H1 (cell line): ENCODE measurements at regions not wholly inside any gene's neighbourhood (a gene's known extent, or its start where the extent isn't known, plus 50 kb on each side); places are given as distances from the start of the nearest gene placed in this dataset.

Experiments used
- CTCF ChIA-PET: fragments of 300-600 bp; sonication (Branson Sonifier 250); formaldehyde crosslinking; loops from one replicate; lab custom pipeline; 2021; ENCODE audit not compliant: partially characterized antibody; lab: Charles Lee
- POLR2A ChIA-PET: fragments of 300-600 bp; sonication (Branson Sonifier 250); formaldehyde crosslinking; loops from one replicate; lab custom pipeline; 2021; ENCODE audit warnings: inconsistent platforms; ENCODE audit not compliant: partially characterized antibody; lab: Charles Lee
- DNase-seq, 2 experiments: peaks; one replicate each; pipeline versions ENCODE4 v3.0.0 to v3.0.0-alpha.2; 2010 to 2022; ENCODE audit warnings: low spot score in 2 of 2, low read depth in 1 of 2, mixed read lengths in 1 of 2
- FAIRE-seq: peaks from 2 replicates; lab custom pipeline; 2011; peaks lifted over from hg19 to GRCh38; lab: Jason Lieb, UNC
- H2AFZ ChIP-seq: 2 replicates; pipeline ENCODE4 v1.8.1; 2012; ENCODE audit warnings: low read length, inconsistent platforms
- H2AK5ac ChIP-seq: 2 replicates; pipeline ENCODE4 v1.6.1; 2013; ENCODE audit warnings: low read depth, low read length
- H2BK120ac ChIP-seq: replicated peaks from 2 replicates; pipeline ENCODE3; 2013; ENCODE audit warnings: low read depth, low read length, inconsistent platforms
- H2BK12ac ChIP-seq: 2 replicates; pipeline ENCODE4 v1.6.1; 2013; ENCODE audit warnings: low read depth, low read length
- H2BK15ac ChIP-seq: 2 replicates; pipeline ENCODE4 v1.6.1; 2013; ENCODE audit warnings: low read length
- H2BK20ac ChIP-seq: 2 replicates; pipeline ENCODE4 v1.6.1; 2013; ENCODE audit warnings: low read length
- H2BK5ac ChIP-seq: 2 replicates; pipeline ENCODE4 v1.6.1; 2013; ENCODE audit warnings: low read depth, low read length
- H3K14ac ChIP-seq: 2 replicates; pipeline ENCODE4 v1.6.1; 2013; ENCODE audit warnings: inconsistent platforms; ENCODE audit not compliant: insufficient read length
- H3K18ac ChIP-seq: 2 replicates; pipeline ENCODE4 v1.6.1; 2013; ENCODE audit warnings: low read length; ENCODE audit errors: extremely low read depth
- H3K23ac ChIP-seq: 2 replicates; pipeline ENCODE4 v1.6.1; 2013; ENCODE audit warnings: inconsistent platforms; ENCODE audit not compliant: insufficient read length
- H3K23me2 ChIP-seq: 2 replicates; pipeline ENCODE4 v1.6.1; 2013; ENCODE audit warnings: low read depth, low read length
- H3K27ac ChIP-seq: 2 replicates; pipeline ENCODE4 v1.6.1; 2011; ENCODE audit warnings: low read depth, low read length, inconsistent platforms
- H3K27me3 ChIP-seq, 4 experiments: replicated peaks in 1 of 4; 1 replicate in 1 of 4; 2 replicates in 3 of 4; pipeline versions ENCODE4 v1.6.1 to v1.8.1; 2011 to 2013; ENCODE audit warnings: low read length in 3 of 4, mild to moderate bottlenecking in 3 of 4, inconsistent platforms in 2 of 4, mixed read lengths in 2 of 4, moderate library complexity in 1 of 4; ENCODE audit not compliant: control insufficient read depth in 3 of 4, insufficient read depth in 3 of 4; ENCODE audit errors: extremely low read depth in 1 of 4
- H3K36me3 ChIP-seq, 4 experiments: 2 replicates each; pipeline versions ENCODE4 v1.6.1 to v1.8.1; 2011 to 2013; ENCODE audit warnings: mild to moderate bottlenecking in 4 of 4, low read length in 3 of 4, moderate library complexity in 2 of 4, control low read depth in 1 of 4, inconsistent platforms in 1 of 4; ENCODE audit not compliant: insufficient read depth in 4 of 4, control insufficient read depth in 2 of 4
- H3K4ac ChIP-seq: replicated peaks from 2 replicates; pipeline ENCODE3; 2013; ENCODE audit warnings: low read length, low read depth, mixed read lengths, inconsistent platforms; ENCODE audit not compliant: insufficient read length
- H3K4me1 ChIP-seq, 4 experiments: replicated peaks in 1 of 4; 1 replicate in 1 of 4; 2 replicates in 3 of 4; pipeline versions ENCODE4 v1.6.1 to v1.8.1; 2011 to 2013; ENCODE audit warnings: low read length in 3 of 4, inconsistent platforms in 2 of 4, mixed read lengths in 1 of 4; ENCODE audit not compliant: insufficient read depth in 4 of 4, control insufficient read depth in 3 of 4
- H3K4me2 ChIP-seq, 2 experiments: 2 replicates each; pipeline versions ENCODE4 v1.6.1 to v1.8.1; 2011 to 2013; ENCODE audit warnings: low read depth in 2 of 2, low read length in 2 of 2, control low read depth in 1 of 2, inconsistent platforms in 1 of 2, mild to moderate bottlenecking in 1 of 2; ENCODE audit not compliant: insufficient read depth in 1 of 2
- H3K4me3 ChIP-seq, 4 experiments: fragments of 200-600, 300-600 bp in 1 of 4; sonication (generic), shearing (Covaris generic), sonication (Bioruptor Twin) in 1 of 4; 2 replicates each; pipeline versions ENCODE4 v1.5.1 to v1.8.1; 2011 to 2016; ENCODE audit warnings: low read length in 4 of 4, low read depth in 3 of 4, control low read depth in 2 of 4, inconsistent platforms in 2 of 4, mild to moderate bottlenecking in 2 of 4, mixed read lengths in 1 of 4, moderate library complexity in 1 of 4; ENCODE audit not compliant: insufficient read depth in 2 of 4; ENCODE audit errors: extremely low read depth in 1 of 4
- H3K56ac ChIP-seq: replicated peaks from 2 replicates; pipeline ENCODE3; 2013; ENCODE audit warnings: low read depth, mild to moderate bottlenecking, mixed read lengths, low read length, inconsistent platforms; ENCODE audit not compliant: insufficient read length
- H3K79me1 ChIP-seq: 2 replicates; pipeline ENCODE4 v1.6.1; 2013; ENCODE audit warnings: low read depth, low read length, control low read depth
- H3K79me2 ChIP-seq, 2 experiments: 2 replicates each; pipeline versions ENCODE4 v1.6.1 to v1.8.1; 2012 to 2013; ENCODE audit warnings: low read length in 2 of 2, mild to moderate bottlenecking in 2 of 2, inconsistent platforms in 1 of 2; ENCODE audit not compliant: insufficient read depth in 2 of 2, control insufficient read depth in 1 of 2
- H3K9ac ChIP-seq, 4 experiments: replicated peaks in 1 of 4; 1 replicate in 1 of 4; 2 replicates in 3 of 4; pipeline versions ENCODE4 v1.6.1 to v1.8.1; 2011 to 2013; ENCODE audit warnings: low read depth in 3 of 4, low read length in 3 of 4, control low read depth in 2 of 4, mild to moderate bottlenecking in 2 of 4, moderate library complexity in 2 of 4, inconsistent platforms in 1 of 4; ENCODE audit errors: extremely low read depth in 1 of 4
- H3K9me3 ChIP-seq, 2 experiments: 2 replicates each; pipeline versions ENCODE4 v1.6.1 to v1.8.1; 2012 to 2013; ENCODE audit warnings: mild to moderate bottlenecking in 2 of 2, moderate library complexity in 2 of 2, control low read depth in 1 of 2, inconsistent platforms in 1 of 2, low read depth in 1 of 2, low read length in 1 of 2, mixed read lengths in 1 of 2; ENCODE audit not compliant: insufficient read depth in 2 of 2
- H4K20me1 ChIP-seq, 2 experiments: replicated peaks in 1 of 2; 2 replicates each; pipeline versions ENCODE3 to v1.8.1; 2011 to 2013; ENCODE audit warnings: inconsistent platforms in 2 of 2, low read length in 2 of 2, mild to moderate bottlenecking in 1 of 2; ENCODE audit not compliant: insufficient read depth in 2 of 2, control insufficient read depth in 1 of 2
- H4K5ac ChIP-seq: 2 replicates; pipeline ENCODE4 v1.6.1; 2013; ENCODE audit warnings: low read length, low read depth, mixed read lengths, inconsistent platforms; ENCODE audit not compliant: insufficient read length
- H4K8ac ChIP-seq: 2 replicates; pipeline ENCODE4 v1.8.0; 2013; ENCODE audit warnings: mild to moderate bottlenecking, moderate library complexity, low read length, inconsistent platforms; ENCODE audit not compliant: insufficient read depth; ENCODE audit errors: extremely low read depth
- H4K91ac ChIP-seq: replicated peaks from 2 replicates; pipeline ENCODE3; 2013; ENCODE audit warnings: low read length, mixed read lengths, inconsistent platforms; ENCODE audit not compliant: insufficient read length
- ASH2L ChIP-seq: fragments of 200-600, 300-600 bp; sonication (generic); IDR thresholded peaks from one replicate; pipeline ENCODE4 v1.7.1; 2017; ENCODE audit warnings: low read length
- BACH1 ChIP-seq: IDR thresholded peaks from 2 replicates; pipeline ENCODE4 v1.6.1; 2012; ENCODE audit warnings: low read length, improper control_type of control experiment
- BCL11A ChIP-seq, 2 experiments: IDR thresholded peaks; one replicate each; pipeline ENCODE4 v1.6.1; 2011; ENCODE audit warnings: low read depth in 2 of 2, low read length in 2 of 2, mild to moderate bottlenecking in 2 of 2
- CTBP2 ChIP-seq: IDR thresholded peaks from 2 replicates; pipeline ENCODE4 v1.7.0; 2011; ENCODE audit warnings: borderline replicate concordance, mild to moderate bottlenecking, moderate library complexity, mixed read lengths, low read length; ENCODE audit not compliant: insufficient read depth, insufficient read length
- EGR1 ChIP-seq: IDR thresholded peaks from 2 replicates; pipeline ENCODE4 v1.6.1; 2011; ENCODE audit warnings: low read depth, low read length, borderline replicate concordance
- HDAC2 ChIP-seq, 2 experiments: fragments of 300-600 bp in 1 of 2; sonication (generic) in 1 of 2; IDR thresholded peaks; 2 replicates each; pipeline ENCODE4 v1.6.1; 2011 to 2012; ENCODE audit warnings: low read depth in 2 of 2, low read length in 2 of 2, mild to moderate bottlenecking in 2 of 2, moderate library complexity in 2 of 2, borderline replicate concordance in 1 of 2, inconsistent platforms in 1 of 2
- PHF8 ChIP-seq: fragments of 200-600 bp; sonication (generic); conservative IDR thresholded peaks from 2 replicates; pipeline ENCODE4 v1.7.1; 2012; ENCODE audit warnings: low read depth, mild to moderate bottlenecking, inconsistent platforms, low read length, moderate library complexity
- POLR2A ChIP-seq, 2 experiments: IDR thresholded peaks; 1 replicate in 1 of 2; 2 replicates in 1 of 2; pipeline ENCODE4 v1.6.1; 2011; ENCODE audit warnings: low read depth in 2 of 2, low read length in 2 of 2, mild to moderate bottlenecking in 2 of 2; ENCODE audit errors: control extremely low read depth in 1 of 2
- SAP30 ChIP-seq: fragments of 300-600 bp; sonication (generic); IDR thresholded peaks from 2 replicates; pipeline ENCODE4 v1.7.1; 2012; ENCODE audit warnings: low read length, moderate library complexity, mild to moderate bottlenecking, inconsistent platforms; ENCODE audit not compliant: insufficient read depth, insufficient replicate concordance
- SP1 ChIP-seq: IDR thresholded peaks from 2 replicates; pipeline ENCODE4 v1.6.1; 2011; ENCODE audit warnings: low read depth, low read length
- SP4 ChIP-seq: IDR thresholded peaks from 2 replicates; pipeline ENCODE4 v1.6.1; 2012; ENCODE audit warnings: low read length, inconsistent platforms
- TEAD4 ChIP-seq: IDR thresholded peaks from 2 replicates; pipeline ENCODE4 v1.6.1; 2012; ENCODE audit warnings: low read depth, low read length, inconsistent platforms, mixed read lengths
- YY1 ChIP-seq: IDR thresholded peaks from 2 replicates; pipeline ENCODE4 v1.6.1; 2011; ENCODE audit warnings: low read depth, mild to moderate bottlenecking, low read length
- WGBS, 2 experiments: shearing (Covaris generic) in 1 of 2; methylation state at CpG; one replicate each; pipeline versions ENCODE4 v1.1.6 to v1.1.7; 2013 to 2015; ENCODE audit warnings: low lambda C conversion rate in 2 of 2, mixed read lengths in 2 of 2, inconsistent platforms in 1 of 2, low coverage in 1 of 2, missing lambda C conversion rate in 1 of 2; ENCODE audit not compliant: insufficient replicate concordance in 2 of 2, insufficient coverage in 1 of 2, insufficient read length in 1 of 2; ENCODE audit errors: extremely low coverage in 1 of 2, missing lambda C conversion rate in 1 of 2; 5-methylcytosine and 5-hydroxymethylcytosine counted together
- TF ChIP-seq, protein P1 (sequence below): IDR thresholded peaks from 2 replicates; pipeline ENCODE4 v1.6.1; 2011; ENCODE audit warnings: low read length, improper control_type of control experiment

DNA sequence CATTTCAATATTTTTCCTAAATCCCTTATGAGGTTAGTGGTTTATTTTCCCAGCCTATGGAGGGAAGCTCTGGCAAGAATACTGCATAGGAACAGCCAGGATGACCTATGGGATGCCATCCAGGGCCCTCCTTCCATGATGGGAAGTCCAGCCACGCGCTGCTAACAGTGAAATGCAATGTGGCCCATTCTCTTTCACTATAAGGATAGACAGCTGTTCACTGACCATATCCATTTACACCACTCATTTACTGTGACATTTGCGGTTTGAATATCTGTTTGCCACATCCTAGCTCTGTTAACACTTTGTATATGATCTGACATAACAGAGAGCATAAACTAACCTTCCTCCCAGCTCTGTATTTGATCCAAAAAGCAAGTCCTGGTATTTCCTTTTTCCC lies 471.7 kb downstream of the CBLN4 start:
- POLR2A ChIA-PET = no interaction called here
- Histone ChIP-seq H4K8ac (no peak overlapping the region), H3K4ac (no peak overlapping the region), H2AK5ac (no peak overlapping the region), H3K36me3 (no peaks in the 10 kb centered on the region), H3K4me2 (no peak overlapping the region), H3K79me1 (no peaks in the 10 kb centered on the region), H3K9me3 (no peaks in the 10 kb centered on the region), H2BK5ac (no peak overlapping the region), H3K79me2 (no peaks in the 10 kb centered on the region), H3K27me3 (no peaks in the 10 kb centered on the region), H4K5ac (no peak overlapping the region), H3K9ac (no peak overlapping the region), H4K91ac (no peak overlapping the region), H2BK120ac (no peak overlapping the region), H4K20me1 (no peaks in the 10 kb centered on the region), H2BK15ac (no peak overlapping the region), H2AFZ (no peak overlapping the region), H3K4me3 (no peak overlapping the region), H2BK20ac (no peak overlapping the region), H3K27ac (no peak overlapping the region), H2BK12ac (no peak overlapping the region), H3K56ac (no peak overlapping the region), H3K14ac (no peak overlapping the region), H3K18ac (no peak overlapping the region), H3K4me1 (no peaks in the 10 kb centered on the region), H3K23me2 (no peaks in the 10 kb centered on the region), H3K23ac (no peak overlapping the region)
- DNase-seq (no peak), FAIRE-seq (no peak)
- TF ChIP-seq SP4 (no peak), HDAC2 (IDR thresholded peaks at IDR 0.05; ENCODE audit: borderline replicate concordance in 1 of 2, low read depth in 2 of 2, low read length in 2 of 2) (no peak), TEAD4 (no peak), PHF8 (no peak), SAP30 (no peak), BCL11A (IDR thresholded peaks at IDR 0.05; ENCODE audit: low read depth in 2 of 2, low read length in 2 of 2) (no peak), POLR2A (IDR thresholded peaks at IDR 0.05; ENCODE audit: control extremely low read depth in 1 of 2, low read depth in 2 of 2, low read length in 2 of 2) (no peak), SP1 (no peak), ASH2L (no peak), YY1 (no peak), CTBP2 (no peak), BACH1 (no peak), EGR1 (no peak)
- TF ChIP-seq, protein P1, sequence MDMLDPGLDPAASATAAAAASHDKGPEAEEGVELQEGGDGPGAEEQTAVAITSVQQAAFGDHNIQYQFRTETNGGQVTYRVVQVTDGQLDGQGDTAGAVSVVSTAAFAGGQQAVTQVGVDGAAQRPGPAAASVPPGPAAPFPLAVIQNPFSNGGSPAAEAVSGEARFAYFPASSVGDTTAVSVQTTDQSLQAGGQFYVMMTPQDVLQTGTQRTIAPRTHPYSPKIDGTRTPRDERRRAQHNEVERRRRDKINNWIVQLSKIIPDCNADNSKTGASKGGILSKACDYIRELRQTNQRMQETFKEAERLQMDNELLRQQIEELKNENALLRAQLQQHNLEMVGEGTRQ = no peak
- CTCF ChIA-PET = no interaction called here
- 94% methylated on average over 3 of the region's 3 CpGs; no CpG with 5 or more reads in 1 of the 2 experiments for WGBS, 2 experiments
